Vagina (tissue), 2 donors: ENCODE measurements at regions not wholly inside any gene's neighbourhood (a gene's known extent, or its start where the extent isn't known, plus 50 kb on each side); places are given as distances from the start of the nearest gene placed in this dataset.

Experiments
- POLR2A ChIP-seq, 2 donors: fragments of 450-650 bp; IDR thresholded peaks; one replicate each; pipeline ENCODE4 v1.6.1; 2017; ENCODE audit warnings: antibody characterized with exemption in 2 of 2, mild to moderate bottlenecking in 2 of 2, moderate library complexity in 2 of 2
- TF ChIP-seq, protein P1 (sequence below), 3 experiments: fragments of 450-650 bp in 2 of 3; fragments of 200-600 bp in 1 of 3; sonication (generic) in 1 of 3; IDR thresholded peaks; one replicate each; pipeline ENCODE4 v1.5.1; 2017 to 2019; ENCODE audit warnings: antibody characterized with exemption in 3 of 3, mild to moderate bottlenecking in 2 of 3, moderate library complexity in 2 of 3

DNA sequence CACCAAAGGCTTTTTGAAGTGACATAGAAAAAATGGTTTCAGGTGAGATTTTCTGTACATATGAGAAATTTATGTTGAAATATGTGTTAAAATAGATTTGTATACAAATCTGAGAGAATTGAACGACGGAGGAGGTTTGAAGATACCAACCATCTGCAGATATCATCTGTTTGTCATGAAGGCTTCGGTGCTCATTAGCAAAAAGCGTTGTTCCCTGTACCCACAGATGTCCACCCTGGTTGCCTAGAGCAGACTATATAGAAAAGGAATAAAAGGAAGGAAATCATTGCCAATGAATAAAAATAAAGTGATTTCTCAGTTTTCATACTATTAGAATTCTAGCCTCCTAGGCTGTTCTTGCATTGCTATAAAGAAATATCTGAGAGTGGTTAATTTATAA lies 2262.8 kb upstream of the ACO1 start:
- TF ChIP-seq, protein P1, sequence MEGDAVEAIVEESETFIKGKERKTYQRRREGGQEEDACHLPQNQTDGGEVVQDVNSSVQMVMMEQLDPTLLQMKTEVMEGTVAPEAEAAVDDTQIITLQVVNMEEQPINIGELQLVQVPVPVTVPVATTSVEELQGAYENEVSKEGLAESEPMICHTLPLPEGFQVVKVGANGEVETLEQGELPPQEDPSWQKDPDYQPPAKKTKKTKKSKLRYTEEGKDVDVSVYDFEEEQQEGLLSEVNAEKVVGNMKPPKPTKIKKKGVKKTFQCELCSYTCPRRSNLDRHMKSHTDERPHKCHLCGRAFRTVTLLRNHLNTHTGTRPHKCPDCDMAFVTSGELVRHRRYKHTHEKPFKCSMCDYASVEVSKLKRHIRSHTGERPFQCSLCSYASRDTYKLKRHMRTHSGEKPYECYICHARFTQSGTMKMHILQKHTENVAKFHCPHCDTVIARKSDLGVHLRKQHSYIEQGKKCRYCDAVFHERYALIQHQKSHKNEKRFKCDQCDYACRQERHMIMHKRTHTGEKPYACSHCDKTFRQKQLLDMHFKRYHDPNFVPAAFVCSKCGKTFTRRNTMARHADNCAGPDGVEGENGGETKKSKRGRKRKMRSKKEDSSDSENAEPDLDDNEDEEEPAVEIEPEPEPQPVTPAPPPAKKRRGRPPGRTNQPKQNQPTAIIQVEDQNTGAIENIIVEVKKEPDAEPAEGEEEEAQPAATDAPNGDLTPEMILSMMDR (IDR thresholded peaks at IDR 0.05) = no peak
- no peak for TF ChIP-seq POLR2A (IDR thresholded peaks at IDR 0.05)
